ENCODE measurements at regions not wholly inside any gene's neighbourhood (a gene's known extent, or its start where the extent isn't known, plus 50 kb on each side); places are given as distances from the start of the nearest gene placed in this dataset.

GRCh38 chr5:71788794-71789193 is 69.7 kb downstream of the CARTPT start:
- no peak for TF ChIP-seq CTCF (IDR thresholded peaks at IDR 0.05)

- no peak for TF ChIP-seq CTCF (IDR thresholded peaks at IDR 0.05)
Observed at GRCh38 chr5:71789746-71790145, 70.7 kb downstream of the CARTPT start.

- no peak for TF ChIP-seq CTCF (IDR thresholded peaks at IDR 0.05)
Observed at GRCh38 chr5:71790433-71790832, 71.4 kb downstream of the CARTPT start.

- no peak for TF ChIP-seq CTCF (IDR thresholded peaks at IDR 0.05)
Observed at GRCh38 chr5:71794061-71794695, 75.1 kb downstream of the CARTPT start.

- TF ChIP-seq CTCF (IDR thresholded peaks at IDR 0.05): no peak
Observed at GRCh38 chr5:71802673-71803072, 83.6 kb downstream of the CARTPT start.

- TF ChIP-seq CTCF (IDR thresholded peaks at IDR 0.05): no peak
Observed at GRCh38 chr5:71806711-71807110, 87.6 kb downstream of the CARTPT start.

- no peak for TF ChIP-seq CTCF (IDR thresholded peaks at IDR 0.05)
Observed at GRCh38 chr5:71807909-71808308, 88.8 kb downstream of the CARTPT start.

GRCh38 chr5:71809446-71809845 is 90.4 kb downstream of the CARTPT start:
- no peak for TF ChIP-seq CTCF (IDR thresholded peaks at IDR 0.05)

Measured in LNCAP (cell line).